NB4 (cell line): ENCODE measurements at regions not wholly inside any gene's neighbourhood (a gene's known extent, or its start where the extent isn't known, plus 50 kb on each side); places are given as distances from the start of the nearest gene placed in this dataset.
"Not testable (repeated sequence)": the region's sequence is repeated elsewhere in the genome, so short reads cannot be mapped to it uniquely, and the experiment has no call there.

Experiments
- CTCF ChIP-seq: IDR thresholded peaks from one replicate; pipeline ENCODE4 v1.5.1; 2012; ENCODE audit warnings: low read depth, low read length
- MYC ChIP-seq: IDR thresholded peaks from 2 replicates; pipeline ENCODE4 v1.6.1; 2011; ENCODE audit warnings: low read depth, low read length
- POLR2A ChIP-seq: IDR thresholded peaks from 2 replicates; pipeline ENCODE4 v1.6.1; 2011; ENCODE audit warnings: mild to moderate bottlenecking; ENCODE audit not compliant: insufficient read length; ENCODE audit errors: extremely low read depth

GRCh38 chr2:205862761-205863160 lies 180.5 kb downstream of the NRP2 start:
- TF ChIP-seq CTCF, MYC, POLR2A: not testable (repeated sequence)
